ENCODE measurements at regions not wholly inside any gene's neighbourhood (a gene's known extent, or its start where the extent isn't known, plus 50 kb on each side); places are given as distances from the start of the nearest gene placed in this dataset.

DNA sequence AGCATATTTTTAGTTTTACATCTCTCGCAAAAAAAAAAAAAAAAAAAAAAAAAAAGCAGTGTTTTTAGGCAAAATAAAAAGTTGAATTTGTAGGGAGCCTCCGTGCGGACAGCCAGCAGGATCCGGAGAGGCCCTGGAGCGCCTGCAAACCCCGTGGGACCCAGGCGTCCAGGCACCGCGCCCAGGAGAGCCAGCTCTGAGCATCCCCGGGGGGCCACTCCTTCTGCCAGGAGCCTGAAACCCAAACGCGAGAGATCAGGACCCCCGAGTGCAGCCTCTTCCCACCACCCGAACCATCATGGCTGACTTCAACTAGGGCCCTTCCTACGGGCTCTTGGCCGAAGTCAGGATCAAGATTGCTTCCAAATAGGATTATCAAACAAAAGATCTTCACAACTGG, 54.1 kb upstream of the LY86 start:
- Histone ChIP-seq H3K9me3 (no peaks in the 10 kb centered on the region), H3K9ac (no peak overlapping the region), H4K20me1 (ENCODE audit: insufficient read depth) (no peaks in the 10 kb centered on the region), H3K27ac (ENCODE audit: low read depth in 2 of 2, low read length in 1 of 2) (no peak overlapping the region), H3K9me2 (no peaks in the 10 kb centered on the region), H3K4me3 (ENCODE audit: low read depth in 2 of 2, low read length in 1 of 2) (no peak overlapping the region), H3K36me3 (replicated peaks in 1 of 2; ENCODE audit: control insufficient read depth in 1 of 2, insufficient read depth in 2 of 2, low read length in 1 of 2) (no peaks in the 10 kb centered on the region), H3F3A (replicated peaks; ENCODE audit: insufficient read depth) (no peaks in the 10 kb centered on the region), H3K79me2 (ENCODE audit: insufficient read depth) (no peaks in the 10 kb centered on the region), H2AFZ (ENCODE audit: low read depth) (no peak overlapping the region), H3K27me3 (ENCODE audit: insufficient read depth) (no peaks in the 10 kb centered on the region), H3K4me1 (ENCODE audit: control insufficient read depth in 1 of 2, insufficient read depth in 2 of 2, low read depth in 1 of 2, low read length in 1 of 2) (no peaks in the 10 kb centered on the region; a peak in 1 of 4 replicates), H3K4me2 (no peak overlapping the region)
- TF ChIP-seq MXI1 (IDR thresholded peaks at IDR 0.05; ENCODE audit: low read depth, low read length) (no peak), SMC3 (IDR thresholded peaks at IDR 0.05; ENCODE audit: low read depth, low read length) (no peak), RFX5 (IDR thresholded peaks at IDR 0.05; ENCODE audit: low read length) (no peak), FOSL2 (IDR thresholded peaks at IDR 0.05; ENCODE audit: borderline replicate concordance, low read depth) (no peak), EZH2phosphoT487 (IDR thresholded peaks at IDR 0.05; ENCODE audit: borderline replicate concordance, low read depth) (no peak), RCOR1 (IDR thresholded peaks at IDR 0.05; ENCODE audit: low read length) (no peak), REST (IDR thresholded peaks at IDR 0.05; ENCODE audit: low read depth, low read length) (no peak), NFIC (IDR thresholded peaks at IDR 0.05; ENCODE audit: borderline replicate concordance) (no peak), MEF2A (IDR thresholded peaks at IDR 0.05; ENCODE audit: borderline replicate concordance, low read depth) (no peak), YY1 (IDR thresholded peaks at IDR 0.05; ENCODE audit: low read depth) (no peak), NRF1 (IDR thresholded peaks at IDR 0.05; ENCODE audit: low read depth, low read length) (no peak), RAD21 (IDR thresholded peaks at IDR 0.05; ENCODE audit: low read length) (no peak), ZBTB33 (IDR thresholded peaks at IDR 0.05; ENCODE audit: borderline replicate concordance, low read depth) (no peak), TCF12 (IDR thresholded peaks at IDR 0.05) (no peak), FOXJ3 (CRISPR knock-in tag; IDR thresholded peaks at IDR 0.05) (no peak)
- TF ChIP-seq, protein P1, sequence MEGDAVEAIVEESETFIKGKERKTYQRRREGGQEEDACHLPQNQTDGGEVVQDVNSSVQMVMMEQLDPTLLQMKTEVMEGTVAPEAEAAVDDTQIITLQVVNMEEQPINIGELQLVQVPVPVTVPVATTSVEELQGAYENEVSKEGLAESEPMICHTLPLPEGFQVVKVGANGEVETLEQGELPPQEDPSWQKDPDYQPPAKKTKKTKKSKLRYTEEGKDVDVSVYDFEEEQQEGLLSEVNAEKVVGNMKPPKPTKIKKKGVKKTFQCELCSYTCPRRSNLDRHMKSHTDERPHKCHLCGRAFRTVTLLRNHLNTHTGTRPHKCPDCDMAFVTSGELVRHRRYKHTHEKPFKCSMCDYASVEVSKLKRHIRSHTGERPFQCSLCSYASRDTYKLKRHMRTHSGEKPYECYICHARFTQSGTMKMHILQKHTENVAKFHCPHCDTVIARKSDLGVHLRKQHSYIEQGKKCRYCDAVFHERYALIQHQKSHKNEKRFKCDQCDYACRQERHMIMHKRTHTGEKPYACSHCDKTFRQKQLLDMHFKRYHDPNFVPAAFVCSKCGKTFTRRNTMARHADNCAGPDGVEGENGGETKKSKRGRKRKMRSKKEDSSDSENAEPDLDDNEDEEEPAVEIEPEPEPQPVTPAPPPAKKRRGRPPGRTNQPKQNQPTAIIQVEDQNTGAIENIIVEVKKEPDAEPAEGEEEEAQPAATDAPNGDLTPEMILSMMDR (IDR thresholded peaks at IDR 0.05) = no peak
- TF ChIP-seq, protein P2, sequence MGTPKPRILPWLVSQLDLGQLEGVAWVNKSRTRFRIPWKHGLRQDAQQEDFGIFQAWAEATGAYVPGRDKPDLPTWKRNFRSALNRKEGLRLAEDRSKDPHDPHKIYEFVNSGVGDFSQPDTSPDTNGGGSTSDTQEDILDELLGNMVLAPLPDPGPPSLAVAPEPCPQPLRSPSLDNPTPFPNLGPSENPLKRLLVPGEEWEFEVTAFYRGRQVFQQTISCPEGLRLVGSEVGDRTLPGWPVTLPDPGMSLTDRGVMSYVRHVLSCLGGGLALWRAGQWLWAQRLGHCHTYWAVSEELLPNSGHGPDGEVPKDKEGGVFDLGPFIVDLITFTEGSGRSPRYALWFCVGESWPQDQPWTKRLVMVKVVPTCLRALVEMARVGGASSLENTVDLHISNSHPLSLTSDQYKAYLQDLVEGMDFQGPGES (IDR thresholded peaks at IDR 0.05; ENCODE audit: low read depth, low read length) = no peak
- TF ChIP-seq, protein P3, sequence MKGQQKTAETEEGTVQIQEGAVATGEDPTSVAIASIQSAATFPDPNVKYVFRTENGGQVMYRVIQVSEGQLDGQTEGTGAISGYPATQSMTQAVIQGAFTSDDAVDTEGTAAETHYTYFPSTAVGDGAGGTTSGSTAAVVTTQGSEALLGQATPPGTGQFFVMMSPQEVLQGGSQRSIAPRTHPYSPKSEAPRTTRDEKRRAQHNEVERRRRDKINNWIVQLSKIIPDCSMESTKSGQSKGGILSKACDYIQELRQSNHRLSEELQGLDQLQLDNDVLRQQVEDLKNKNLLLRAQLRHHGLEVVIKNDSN (IDR thresholded peaks at IDR 0.05; ENCODE audit: borderline replicate concordance, low read depth) = no peak
- DNase-seq = no peak
- 10% methylated on average over 16 of the region's 16 CpGs for WGBS (ENCODE audit: low lambda C conversion rate)
- CTCF ChIA-PET = interaction anchor here (5.3 kb wide), 1 partner anchor 12 kb away, joined by 32 read pairs; no protein-coding TSS in a partner anchor
- POLR2A ChIA-PET = no interaction called here

Measured in SK-N-SH (cell line).